Right atrium auricular region (tissue), 2 donors: ENCODE measurements at regions not wholly inside any gene's neighbourhood (a gene's known extent, or its start where the extent isn't known, plus 50 kb on each side); places are given as distances from the start of the nearest gene placed in this dataset.
"Not testable (repeated sequence)": the region's sequence is repeated elsewhere in the genome, so short reads cannot be mapped to it uniquely, and the experiment has no call there.

Experiments
- DNase-seq: peaks from one replicate; pipeline ENCODE4 v3.0.0-alpha.2; 2019; ENCODE audit warnings: low spot score
- H3K27ac ChIP-seq, 2 donors: fragments of 200-600 bp; sonication (generic); 1 replicate in 1 of 2; 2 replicates in 1 of 2; pipeline ENCODE4 v1.5.1; 2016 to 2019
- H3K27me3 ChIP-seq, 2 donors: fragments of 200-600 bp; sonication (generic); one replicate each; pipeline versions ENCODE4 v1.5.1 to v1.6.0; 2017 to 2019
- H3K36me3 ChIP-seq: fragments of 200-600 bp; sonication (generic); one replicate; pipeline ENCODE4 v1.5.1; 2016
- H3K4me1 ChIP-seq, 2 donors: fragments of 200-600 bp; sonication (generic); one replicate each; pipeline versions ENCODE4 v1.5.1 to v1.6.0; 2017 to 2019
- H3K4me3 ChIP-seq, 2 donors: fragments of 200-600 bp; sonication (generic); 1 replicate in 1 of 2; 2 replicates in 1 of 2; pipeline ENCODE4 v1.5.1; 2017 to 2019; ENCODE audit warnings: mild to moderate bottlenecking in 1 of 2, moderate library complexity in 1 of 2
- H3K9me3 ChIP-seq, 2 donors: fragments of 200-600 bp; sonication (generic); one replicate each; pipeline ENCODE4 v1.5.1; 2019
- CTCF ChIP-seq, 2 donors: fragments of 200-600 bp; sonication (generic); IDR thresholded peaks; one replicate each; pipeline ENCODE4 v1.5.1; 2019; ENCODE audit warnings: antibody characterized with exemption in 2 of 2

GRCh38 chr2:39872748-39873147 lies 93.7 kb upstream of the THUMPD2 start:
- Histone ChIP-seq H3K4me1 (peaks cover 0 to 5% of the 10 kb centered on the region in 2 donors), H3K27ac (no peak overlapping the region), H3K4me3 (no peak overlapping the region), H3K27me3 (no peaks in the 10 kb centered on the region), H3K36me3 (no peaks in the 10 kb centered on the region), H3K9me3 (peaks cover 0 to 3% of the 10 kb centered on the region in 2 donors)
- DNase-seq: no peak
- TF ChIP-seq CTCF (IDR thresholded peaks at IDR 0.05): no peak

- peaks cover 0 to 5% of the 10 kb centered on the region in 2 donors for H3K4me1 ChIP-seq
- DNase-seq: no peak
- no peak for TF ChIP-seq CTCF (IDR thresholded peaks at IDR 0.05)
- H3K4me3 ChIP-seq: no peak overlapping the region
- no peaks in the 10 kb centered on the region for H3K36me3 ChIP-seq
- no peak overlapping the region for H3K27ac ChIP-seq
- no peaks in the 10 kb centered on the region for H3K9me3 ChIP-seq
- no peaks in the 10 kb centered on the region for H3K27me3 ChIP-seq
Measured at GRCh38 chr2:39871291-39871761, 92.3 kb upstream of the THUMPD2 start.

GRCh38 chr2:39870871-39871270 lies 91.8 kb upstream of the THUMPD2 start:
- no peaks in the 10 kb centered on the region for H3K27me3 ChIP-seq
- no peak for DNase-seq
- no peaks in the 10 kb centered on the region for H3K36me3 ChIP-seq
- H3K4me1 ChIP-seq: peaks cover 0 to 5% of the 10 kb centered on the region in 2 donors
- no peak for TF ChIP-seq CTCF (IDR thresholded peaks at IDR 0.05)
- H3K9me3 ChIP-seq: no peaks in the 10 kb centered on the region
- no peak overlapping the region for H3K27ac ChIP-seq
- H3K4me3 ChIP-seq: no peak overlapping the region

- Histone ChIP-seq H3K27ac (no peak overlapping the region), H3K27me3 (no peaks in the 10 kb centered on the region), H3K4me1 (no peaks in the 10 kb centered on the region), H3K9me3 (no peaks in the 10 kb centered on the region), H3K4me3 (no peak overlapping the region), H3K36me3 (no peaks in the 10 kb centered on the region)
- DNase-seq: no peak
- no peak for TF ChIP-seq CTCF (IDR thresholded peaks at IDR 0.05)
Measured at GRCh38 chr2:39867268-39867667, 88.2 kb upstream of the THUMPD2 start.

- H3K4me1 ChIP-seq: no peaks in the 10 kb centered on the region
- no peak overlapping the region for H3K27ac ChIP-seq
- no peaks in the 10 kb centered on the region for H3K9me3 ChIP-seq
- no peaks in the 10 kb centered on the region for H3K27me3 ChIP-seq
- TF ChIP-seq CTCF (IDR thresholded peaks at IDR 0.05): no peak
- DNase-seq: no peak
- H3K36me3 ChIP-seq: no peaks in the 10 kb centered on the region
- H3K4me3 ChIP-seq: no peak overlapping the region
Measured at GRCh38 chr2:39865751-39866150, 86.7 kb upstream of the THUMPD2 start.

- H3K27ac ChIP-seq, H3K4me3 ChIP-seq, H3K4me1 ChIP-seq, H3K9me3 ChIP-seq, H3K27me3 ChIP-seq, DNase-seq, H3K36me3 ChIP-seq: not testable (repeated sequence)
Measured at GRCh38 chr2:39863672-39864071, 84.6 kb upstream of the THUMPD2 start.
